Vagina (tissue), 2 donors: ENCODE measurements at regions not wholly inside any gene's neighbourhood (a gene's known extent, or its start where the extent isn't known, plus 50 kb on each side); places are given as distances from the start of the nearest gene placed in this dataset.

Source experiments
- DNase-seq, 2 donors: peaks; one replicate each; pipeline ENCODE4 v3.0.0-alpha.2; 2017; ENCODE audit errors: extremely low spot score in 2 of 2
- H3K27ac ChIP-seq: fragments of 200-600 bp; sonication (generic); one replicate; pipeline ENCODE4 v1.5.1; 2019
- H3K27me3 ChIP-seq: fragments of 200-600 bp; sonication (generic); one replicate; pipeline ENCODE4 v1.5.1; 2019
- H3K36me3 ChIP-seq, 2 donors: fragments of 200-600 bp; sonication (generic); one replicate each; pipeline ENCODE4 v1.5.1; 2017 to 2019
- H3K4me1 ChIP-seq: fragments of 200-600 bp; sonication (generic); one replicate; pipeline ENCODE4 v1.5.1; 2019
- H3K4me3 ChIP-seq, 2 donors: fragments of 200-600 bp; sonication (generic); 1 replicate in 1 of 2; 2 replicates in 1 of 2; pipeline ENCODE4 v1.5.1; 2016 to 2019
- H3K9me3 ChIP-seq: fragments of 200-600 bp; sonication (generic); one replicate; pipeline ENCODE4 v1.5.1; 2019
- POLR2A ChIP-seq, 2 donors: fragments of 450-650 bp; IDR thresholded peaks; one replicate each; pipeline ENCODE4 v1.6.1; 2017; ENCODE audit warnings: antibody characterized with exemption in 2 of 2, mild to moderate bottlenecking in 2 of 2, moderate library complexity in 2 of 2
- POLR2AphosphoS5 ChIP-seq, 2 donors: sonication (generic); formaldehyde crosslinking; IDR thresholded peaks; one replicate each; pipeline ENCODE4 v1.9.0; 2017; ENCODE audit warnings: antibody characterized with exemption in 2 of 2, mild to moderate bottlenecking in 2 of 2, low read depth in 1 of 2; ENCODE audit not compliant: insufficient read depth in 1 of 2
- intact Hi-C: fragments of 100-400 bp; cut with DNase I; formaldehyde crosslinking; loops from one replicate; pipeline ENCODE4 v1.15.1; 2023
- TF ChIP-seq, protein P1 (sequence below), 3 experiments: fragments of 450-650 bp in 2 of 3; fragments of 200-600 bp in 1 of 3; sonication (generic) in 1 of 3; IDR thresholded peaks; one replicate each; pipeline ENCODE4 v1.5.1; 2017 to 2019; ENCODE audit warnings: antibody characterized with exemption in 3 of 3, mild to moderate bottlenecking in 2 of 3, moderate library complexity in 2 of 3

DNA sequence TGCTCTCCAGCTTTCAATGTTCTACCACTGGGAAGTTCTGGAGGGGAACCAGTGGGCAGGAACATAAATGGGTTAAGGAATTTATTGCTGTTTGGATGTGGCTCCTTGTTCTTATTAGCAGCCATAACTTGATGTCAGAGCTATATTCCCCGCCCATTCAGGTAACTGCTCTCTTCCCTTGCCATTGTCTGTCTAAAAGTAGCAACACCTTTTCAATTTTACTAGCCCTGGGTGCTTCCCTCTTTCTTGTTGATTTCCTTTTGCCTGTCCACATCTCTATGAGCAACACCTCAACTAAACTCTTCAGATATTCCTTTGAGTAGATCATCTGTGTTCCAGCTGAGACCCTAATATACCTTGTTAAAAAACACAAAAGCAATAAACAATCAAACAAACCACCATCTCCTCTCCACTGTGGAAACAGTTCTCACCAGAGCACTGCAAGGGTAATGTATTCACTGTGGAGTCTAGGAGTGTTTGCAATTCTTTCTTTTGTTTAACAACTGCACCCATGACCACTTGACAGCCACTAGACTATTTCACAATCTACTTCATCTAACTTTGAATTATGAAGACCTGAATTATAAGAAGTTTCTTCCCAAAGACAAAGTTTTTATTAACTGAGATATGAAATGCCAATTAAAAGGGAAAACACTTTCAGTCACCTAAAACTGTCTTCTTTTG lies 436.7 kb downstream of the IPMK start:
- no peak for DNase-seq
- intact Hi-C loops, result no loop called here
- H3K4me1 ChIP-seq, result no peaks in the 10 kb centered on the region
- H3K9me3 ChIP-seq, result no peaks in the 10 kb centered on the region
- H3K36me3 ChIP-seq, result no peaks in the 10 kb centered on the region
- H3K4me3 ChIP-seq, result no peak overlapping the region
- H3K27ac ChIP-seq, result no peak overlapping the region
- TF ChIP-seq POLR2A (IDR thresholded peaks at IDR 0.05) (no peak), POLR2AphosphoS5 (IDR thresholded peaks at IDR 0.05; ENCODE audit: insufficient read depth in 1 of 2, low read depth in 1 of 2) (no peak)
- no peaks in the 10 kb centered on the region for H3K27me3 ChIP-seq

DNA sequence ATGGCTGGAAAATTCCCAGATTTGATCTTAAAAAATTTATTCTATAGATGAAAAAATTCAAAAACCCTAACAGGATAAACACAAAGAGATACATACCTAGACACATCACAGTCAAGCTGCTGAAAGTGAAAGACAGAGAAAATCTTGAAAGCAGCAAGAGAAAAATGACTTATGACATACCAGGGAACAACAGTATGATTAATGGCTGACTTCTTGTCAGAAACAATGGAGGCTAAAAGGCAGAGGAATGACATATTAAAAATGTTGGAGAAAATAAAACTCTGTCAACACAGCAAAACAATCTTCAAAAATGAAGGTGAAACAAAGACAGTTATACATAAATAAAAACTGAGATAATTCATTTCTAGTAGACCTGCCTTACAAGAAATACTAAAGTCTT lies 442.7 kb downstream of the IPMK start:
- TF ChIP-seq POLR2A (IDR thresholded peaks at IDR 0.05) (no peak), POLR2AphosphoS5 (IDR thresholded peaks at IDR 0.05; ENCODE audit: insufficient read depth in 1 of 2, low read depth in 1 of 2) (no peak)
- TF ChIP-seq, protein P1, sequence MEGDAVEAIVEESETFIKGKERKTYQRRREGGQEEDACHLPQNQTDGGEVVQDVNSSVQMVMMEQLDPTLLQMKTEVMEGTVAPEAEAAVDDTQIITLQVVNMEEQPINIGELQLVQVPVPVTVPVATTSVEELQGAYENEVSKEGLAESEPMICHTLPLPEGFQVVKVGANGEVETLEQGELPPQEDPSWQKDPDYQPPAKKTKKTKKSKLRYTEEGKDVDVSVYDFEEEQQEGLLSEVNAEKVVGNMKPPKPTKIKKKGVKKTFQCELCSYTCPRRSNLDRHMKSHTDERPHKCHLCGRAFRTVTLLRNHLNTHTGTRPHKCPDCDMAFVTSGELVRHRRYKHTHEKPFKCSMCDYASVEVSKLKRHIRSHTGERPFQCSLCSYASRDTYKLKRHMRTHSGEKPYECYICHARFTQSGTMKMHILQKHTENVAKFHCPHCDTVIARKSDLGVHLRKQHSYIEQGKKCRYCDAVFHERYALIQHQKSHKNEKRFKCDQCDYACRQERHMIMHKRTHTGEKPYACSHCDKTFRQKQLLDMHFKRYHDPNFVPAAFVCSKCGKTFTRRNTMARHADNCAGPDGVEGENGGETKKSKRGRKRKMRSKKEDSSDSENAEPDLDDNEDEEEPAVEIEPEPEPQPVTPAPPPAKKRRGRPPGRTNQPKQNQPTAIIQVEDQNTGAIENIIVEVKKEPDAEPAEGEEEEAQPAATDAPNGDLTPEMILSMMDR (IDR thresholded peaks at IDR 0.05), result no peak
- Histone ChIP-seq H3K27me3 (no peaks in the 10 kb centered on the region), H3K27ac (no peak overlapping the region), H3K4me1 (no peaks in the 10 kb centered on the region), H3K9me3 (no peaks in the 10 kb centered on the region), H3K36me3 (no peaks in the 10 kb centered on the region), H3K4me3 (no peak overlapping the region)
- no peak for DNase-seq
- intact Hi-C loops, result no loop called here

DNA sequence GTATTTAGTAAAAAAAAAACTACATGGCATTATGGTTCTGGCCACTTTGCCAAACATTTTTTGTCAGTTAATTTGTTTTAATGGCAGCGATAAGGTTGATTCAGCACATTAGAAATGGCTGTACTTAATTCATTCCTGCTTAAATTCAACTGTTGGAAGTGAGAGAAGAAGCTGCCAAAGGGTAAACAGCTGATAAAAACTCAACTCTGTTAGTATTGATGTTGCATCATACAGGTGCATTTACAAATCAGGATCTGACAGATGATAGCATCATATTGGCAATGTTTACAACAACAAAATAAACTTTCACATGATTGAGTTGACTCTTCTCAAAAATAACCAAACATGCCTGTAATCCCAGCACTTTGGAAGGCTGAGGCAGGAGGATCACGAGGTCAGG lies 444.3 kb downstream of the IPMK start:
- no peaks in the 10 kb centered on the region for H3K27me3 ChIP-seq
- H3K27ac ChIP-seq, result no peak overlapping the region
- H3K36me3 ChIP-seq, result no peaks in the 10 kb centered on the region
- H3K9me3 ChIP-seq, result no peaks in the 10 kb centered on the region
- H3K4me3 ChIP-seq, result no peak overlapping the region
- DNase-seq, result no peak
- intact Hi-C loops, result no loop called here
- no peaks in the 10 kb centered on the region for H3K4me1 ChIP-seq
- TF ChIP-seq, protein P1 (IDR thresholded peaks at IDR 0.05), result no peak
- TF ChIP-seq POLR2AphosphoS5 (IDR thresholded peaks at IDR 0.05; ENCODE audit: insufficient read depth in 1 of 2, low read depth in 1 of 2) (no peak), POLR2A (IDR thresholded peaks at IDR 0.05) (no peak)

DNA sequence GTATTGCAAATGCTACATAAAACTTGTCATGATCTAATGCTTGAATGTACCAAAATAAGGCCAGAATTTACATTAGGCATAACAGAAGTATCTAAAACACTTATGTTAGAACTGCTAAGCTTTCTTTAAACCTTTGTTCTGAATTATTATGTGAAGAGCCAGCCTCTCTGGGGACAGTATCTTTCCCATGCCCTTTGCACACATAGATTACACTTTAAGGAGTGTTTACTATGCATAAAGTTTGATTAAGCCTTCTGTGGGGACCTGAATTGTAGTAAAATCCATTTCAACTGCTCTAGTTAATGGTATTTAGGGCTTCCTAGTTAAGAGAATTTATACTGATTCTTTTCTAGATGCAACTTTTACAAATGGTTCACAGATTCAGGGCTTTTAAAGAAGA lies 444.7 kb downstream of the IPMK start:
- Histone ChIP-seq H3K27me3 (no peaks in the 10 kb centered on the region), H3K4me3 (no peak overlapping the region), H3K9me3 (no peaks in the 10 kb centered on the region), H3K4me1 (no peaks in the 10 kb centered on the region), H3K36me3 (no peaks in the 10 kb centered on the region), H3K27ac (no peak overlapping the region)
- intact Hi-C loops, result no loop called here
- no peak for DNase-seq
- TF ChIP-seq POLR2A (IDR thresholded peaks at IDR 0.05) (no peak), POLR2AphosphoS5 (IDR thresholded peaks at IDR 0.05; ENCODE audit: insufficient read depth in 1 of 2, low read depth in 1 of 2) (no peak)
- TF ChIP-seq, protein P1 (IDR thresholded peaks at IDR 0.05), result no peak

DNA sequence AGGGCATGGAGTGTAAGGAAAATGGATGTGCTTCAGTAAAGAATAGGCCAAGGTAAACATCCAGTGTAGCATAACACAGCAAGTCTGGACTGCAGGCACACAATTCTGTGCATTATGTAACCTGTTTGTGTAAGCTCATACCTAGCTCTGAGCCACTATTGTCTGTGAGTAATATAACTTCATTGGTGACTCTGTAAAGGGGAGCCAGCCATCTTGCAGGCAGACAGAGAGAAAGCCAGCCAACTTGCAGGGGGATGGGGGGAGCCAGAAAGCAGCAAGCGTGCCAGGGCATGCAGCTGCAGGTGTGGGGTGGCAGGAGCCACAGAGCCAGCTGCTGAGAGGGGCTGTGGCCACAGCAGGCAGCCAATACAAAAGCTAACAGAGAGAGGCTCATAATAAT lies 449.2 kb downstream of the IPMK start:
- no peak overlapping the region for H3K4me3 ChIP-seq
- no peaks in the 10 kb centered on the region for H3K9me3 ChIP-seq
- TF ChIP-seq POLR2AphosphoS5 (IDR thresholded peaks at IDR 0.05; ENCODE audit: insufficient read depth in 1 of 2, low read depth in 1 of 2) (no peak), POLR2A (IDR thresholded peaks at IDR 0.05) (no peak)
- TF ChIP-seq, protein P1 (IDR thresholded peaks at IDR 0.05), result no peak
- H3K36me3 ChIP-seq, result no peaks in the 10 kb centered on the region
- no peaks in the 10 kb centered on the region for H3K4me1 ChIP-seq
- no peak for DNase-seq
- H3K27me3 ChIP-seq, result no peaks in the 10 kb centered on the region
- intact Hi-C loops, result no loop called here
- H3K27ac ChIP-seq, result no peak overlapping the region
